NK-92 (cell line): ENCODE measurements at regions not wholly inside any gene's neighbourhood (a gene's known extent, or its start where the extent isn't known, plus 50 kb on each side); places are given as distances from the start of the nearest gene placed in this dataset.

Experiments
- DNase-seq: peaks from one replicate; lab custom pipeline; 2025; ENCODE audit not compliant: unreplicated experiment; lab: John Stamatoyannopoulos, UW

GRCh38 chr2:172323256-172323655 lies 104.1 kb upstream of the ITGA6 start:
- no peak for DNase-seq

DNA sequence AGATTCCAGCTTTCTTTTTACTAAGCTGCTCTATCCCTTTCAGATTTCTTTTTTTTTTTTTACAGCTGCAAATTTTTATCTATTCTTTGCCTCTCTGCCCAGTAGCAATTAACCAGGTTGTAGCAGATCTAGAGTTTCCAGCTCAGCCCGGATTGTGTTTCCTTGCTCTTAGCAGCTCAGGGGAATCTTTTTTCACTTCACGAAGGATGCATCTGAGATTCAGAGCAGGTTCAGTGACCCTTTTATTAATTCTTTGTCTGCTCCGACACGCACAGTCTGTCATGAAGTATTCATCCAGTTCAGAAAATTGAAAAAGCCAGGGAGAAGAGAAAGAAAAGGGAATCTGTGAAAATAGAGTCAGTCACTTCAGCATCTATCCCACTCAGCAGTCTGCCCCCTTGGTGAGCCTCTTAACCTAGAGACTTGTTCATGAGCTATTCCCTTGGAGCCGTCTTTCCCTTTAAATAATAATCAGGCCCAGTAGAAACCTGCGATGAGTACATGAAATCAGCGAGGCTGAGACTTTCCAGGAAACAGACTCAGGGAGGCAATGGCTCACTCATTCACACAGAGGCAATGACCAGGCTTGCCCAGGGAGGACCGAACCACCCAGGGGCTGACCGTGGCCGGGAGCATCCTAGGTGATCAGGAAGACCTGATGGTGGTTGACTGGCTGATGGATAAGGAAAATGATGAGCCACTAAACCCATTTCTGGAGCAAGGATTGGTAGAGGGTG lies 103.4 kb upstream of the ITGA6 start:
- no peak for DNase-seq

DNA sequence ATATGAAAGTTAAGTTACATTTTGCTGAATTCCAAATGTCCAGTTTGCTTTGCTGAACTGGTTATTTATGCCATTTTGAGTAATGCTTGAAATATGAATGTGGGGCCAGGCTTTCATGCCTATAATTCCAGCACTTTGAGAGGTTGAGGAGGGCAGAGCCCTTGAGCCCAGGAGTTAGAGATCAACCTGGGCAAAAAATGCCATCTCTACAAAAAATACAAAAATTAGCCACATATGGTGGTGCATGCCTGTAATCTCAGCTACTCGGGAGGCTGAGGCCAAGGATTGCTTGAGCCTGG lies 101.2 kb upstream of the ITGA6 start:
- no peak for DNase-seq

DNA sequence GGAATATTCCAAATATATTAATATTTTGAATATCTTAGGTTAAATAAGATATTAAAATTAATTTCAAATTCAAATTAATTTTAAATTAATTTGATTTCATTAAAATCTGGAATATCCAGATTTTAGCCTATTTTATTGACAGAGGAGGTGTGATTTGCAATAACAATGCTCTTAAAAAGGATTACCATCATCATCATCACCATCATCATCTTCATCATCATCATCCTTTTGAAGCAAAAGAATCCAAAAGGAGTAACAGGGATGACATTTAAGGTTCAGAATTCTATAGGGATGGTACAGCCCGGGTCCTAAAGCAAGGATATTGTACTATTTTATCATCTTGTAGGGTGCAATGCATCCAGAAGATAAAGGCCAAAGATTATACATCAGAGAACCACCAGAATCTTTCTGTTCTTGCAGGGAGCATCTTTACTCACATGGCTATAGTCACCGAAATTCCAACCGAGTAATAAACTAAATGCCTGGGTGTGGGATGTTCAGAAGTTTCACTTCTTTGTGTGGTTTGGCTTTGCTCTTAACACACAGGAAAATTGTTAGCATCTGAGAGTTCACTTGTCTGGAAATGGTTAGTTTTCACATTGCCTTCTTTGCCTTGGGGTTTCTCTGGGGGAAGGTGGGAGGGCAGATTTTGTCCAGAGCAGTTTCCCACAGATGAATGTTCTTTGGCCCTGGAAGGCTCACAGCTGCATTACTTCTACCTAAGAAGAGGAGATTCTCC lies 99.1 kb upstream of the ITGA6 start:
- no peak for DNase-seq

- DNase-seq, result no peak
Measured at GRCh38 chr2:172329416-172329773, 98.0 kb upstream of the ITGA6 start.

GRCh38 chr2:172329774-172330671 lies 97.4 kb upstream of the ITGA6 start:
- DNase-seq, result no peak

GRCh38 chr2:172332507-172332906 lies 94.9 kb upstream of the ITGA6 start:
- no peak for DNase-seq

- no peak for DNase-seq
Measured at GRCh38 chr2:172333235-172333977, 94.0 kb upstream of the ITGA6 start.

GRCh38 chr2:172333978-172334330 lies 93.4 kb upstream of the ITGA6 start:
- DNase-seq, result no peak

DNA sequence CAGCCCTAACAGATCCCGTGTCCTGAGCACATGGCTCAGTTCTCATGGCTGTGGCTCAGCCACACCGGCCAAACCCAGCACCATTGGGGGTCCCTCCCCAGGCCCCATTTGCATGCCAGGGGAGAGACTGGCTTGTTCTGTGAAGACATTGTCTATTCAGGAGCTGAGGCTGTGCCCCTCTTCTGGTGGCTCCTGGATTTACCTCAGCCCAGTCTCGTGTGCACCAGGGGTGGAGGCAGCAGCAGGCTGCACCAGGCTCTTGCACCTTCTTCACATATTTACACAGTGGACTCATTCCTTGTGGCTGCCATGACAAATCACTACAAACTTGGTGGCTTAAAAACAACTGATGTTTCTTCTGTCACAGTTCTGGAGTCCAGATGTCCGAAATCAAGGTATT lies 92.4 kb upstream of the ITGA6 start:
- DNase-seq, result no peak

DNA sequence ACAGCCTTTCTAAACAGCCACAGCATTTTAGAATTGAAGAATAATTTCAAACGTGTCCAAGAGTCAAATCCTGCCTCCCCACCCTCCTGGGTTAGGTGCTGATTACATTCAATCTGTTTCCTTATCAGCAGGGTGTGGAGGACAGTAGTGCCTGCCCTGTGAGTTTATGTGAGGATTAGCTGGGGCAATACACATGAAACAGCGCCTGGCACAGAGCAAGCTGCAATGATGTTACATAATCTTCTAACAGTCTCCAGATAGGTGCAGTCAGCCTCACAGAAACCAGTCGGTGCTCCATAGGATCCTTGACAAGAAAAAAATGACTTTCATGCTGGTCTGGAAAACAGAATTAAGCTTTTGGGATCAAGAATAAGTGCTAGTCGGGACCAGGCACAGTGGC lies 91.7 kb upstream of the ITGA6 start:
- no peak for DNase-seq

- DNase-seq, result no peak
Measured at GRCh38 chr2:172336681-172337080, 90.7 kb upstream of the ITGA6 start.

- DNase-seq, result no peak
Measured at GRCh38 chr2:172339371-172340010, 87.9 kb upstream of the ITGA6 start.

GRCh38 chr2:172340394-172340793 lies 87.0 kb upstream of the ITGA6 start:
- DNase-seq, result no peak

- no peak for DNase-seq
Measured at GRCh38 chr2:172342078-172342477, 85.3 kb upstream of the ITGA6 start.

DNA sequence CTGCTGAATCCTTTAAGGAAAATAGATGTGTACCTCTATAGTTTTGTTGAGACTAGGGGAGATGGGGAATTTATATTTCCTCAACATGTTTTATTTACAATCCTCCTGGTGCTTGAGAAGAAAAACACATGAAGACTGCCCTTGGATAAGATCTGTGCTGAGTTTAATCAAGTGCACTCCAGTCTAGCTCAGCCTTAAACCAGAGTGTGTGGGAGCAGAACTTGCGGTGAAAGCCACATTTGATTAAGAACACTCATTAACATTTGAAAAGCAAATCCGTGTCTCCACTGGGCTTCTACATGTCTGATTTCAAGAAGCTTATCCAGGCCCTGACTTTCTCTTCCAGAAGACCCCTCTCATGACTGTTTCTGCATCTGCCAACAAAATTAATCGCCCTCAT lies 84.8 kb upstream of the ITGA6 start:
- DNase-seq, result no peak

GRCh38 chr2:172344159-172344558 lies 83.2 kb upstream of the ITGA6 start:
- no peak for DNase-seq

- no peak for DNase-seq
Measured at GRCh38 chr2:172345956-172346555, 81.3 kb upstream of the ITGA6 start.

DNA sequence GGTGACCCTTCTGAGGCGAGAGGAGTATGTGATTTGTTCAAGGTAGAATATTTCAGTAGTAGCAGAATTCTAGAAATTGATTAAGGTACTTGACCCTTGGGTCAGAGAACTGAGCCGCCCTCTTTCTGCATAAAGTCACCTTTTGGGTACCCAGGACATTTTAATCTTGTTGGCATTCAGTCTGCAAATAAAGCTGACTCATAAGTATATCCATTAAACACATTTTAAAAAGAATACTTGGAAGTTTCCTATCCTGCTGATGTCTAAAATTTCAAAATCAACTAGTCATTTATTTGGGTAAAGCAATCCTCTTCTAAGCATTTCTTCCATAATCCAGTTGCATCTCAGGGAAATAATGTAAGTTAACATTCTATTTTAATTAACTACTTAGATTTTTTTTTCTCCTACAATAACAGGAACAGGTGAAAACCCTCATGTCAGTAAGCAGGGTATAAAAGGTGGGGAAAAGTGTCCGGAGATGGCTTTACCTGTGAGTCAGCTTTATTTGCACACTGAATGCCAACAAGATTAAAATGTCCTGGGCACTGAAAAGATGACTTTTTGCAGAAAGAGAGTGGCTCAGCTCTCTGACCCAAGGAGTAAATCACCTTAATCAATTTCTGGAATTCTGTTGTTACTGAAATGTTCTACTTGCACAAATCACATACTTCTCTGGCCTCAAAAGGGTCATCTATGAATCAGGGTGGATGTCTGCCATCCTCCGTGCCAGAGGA lies 78.7 kb upstream of the ITGA6 start:
- no peak for DNase-seq
